CD4-positive, alpha-beta T cell (primary cell): ENCODE measurements at regions not wholly inside any gene's neighbourhood (a gene's known extent, or its start where the extent isn't known, plus 50 kb on each side); places are given as distances from the start of the nearest gene placed in this dataset.

ENCODE experiments used
- ATAC-seq: fragments of 200-7000 bp; cut with Tn5 transposase; one replicate; pipeline ENCODE4 v1.10.0; 2022; ENCODE audit warnings: mild to moderate bottlenecking; ENCODE audit not compliant: poor library complexity
- CTCF ChIA-PET: fragments of 350-600 bp; sonication (Branson Sonifier 250); formaldehyde crosslinking; loops from one replicate; lab custom pipeline; 2021; ENCODE audit warnings: antibody characterized with exemption, inconsistent platforms; lab: Charles Lee
- POLR2A ChIA-PET: fragments of 350-600 bp; sonication (Branson Sonifier 250); formaldehyde crosslinking; loops from one replicate; lab custom pipeline; 2021; ENCODE audit warnings: antibody characterized with exemption, inconsistent platforms; lab: Charles Lee
- DNase-seq, 14 experiments: peaks; one replicate each; pipeline ENCODE4 v3.0.0-alpha.2; 2013 to 2020; ENCODE audit warnings: mixed read lengths in 2 of 14
- H3K27ac ChIP-seq, 2 donors: one replicate each; pipeline versions ENCODE4 v1.5.1 to v1.7.0; 2013; ENCODE audit warnings: low read length in 2 of 2, low read depth in 1 of 2, mild to moderate bottlenecking in 1 of 2
- H3K27me3 ChIP-seq, 2 experiments: 1 replicate in 1 of 2; 2 replicates in 1 of 2; pipeline versions ENCODE4 v1.6.1 to v1.7.0; 2013; ENCODE audit warnings: low read length in 2 of 2, control low read depth in 1 of 2, mild to moderate bottlenecking in 1 of 2, moderate library complexity in 1 of 2; ENCODE audit not compliant: insufficient read depth in 2 of 2, control insufficient read depth in 1 of 2
- H3K36me3 ChIP-seq: one replicate; pipeline ENCODE4 v1.6.1; 2013; ENCODE audit warnings: low read length, control low read depth; ENCODE audit not compliant: insufficient read depth
- H3K4me1 ChIP-seq: one replicate; pipeline ENCODE4 v1.6.1; 2013; ENCODE audit warnings: low read length, control low read depth; ENCODE audit not compliant: insufficient read depth
- H3K4me3 ChIP-seq: one replicate; pipeline ENCODE4 v1.5.1; 2013; ENCODE audit warnings: mild to moderate bottlenecking, low read length, moderate library complexity
- H3K9me3 ChIP-seq, 2 experiments: 1 replicate in 1 of 2; 2 replicates in 1 of 2; pipeline versions ENCODE4 v1.6.1 to v1.7.0; 2013; ENCODE audit warnings: low read length in 2 of 2, mild to moderate bottlenecking in 2 of 2, control low read depth in 1 of 2, moderate library complexity in 1 of 2; ENCODE audit not compliant: control insufficient read depth in 1 of 2, insufficient read depth in 1 of 2
- H3K27ac Mint-ChIP-seq: one replicate; pipeline ENCODE4 v1.8.0; 2020; ENCODE audit warnings: mixed read lengths
- H3K27me3 Mint-ChIP-seq: one replicate; pipeline ENCODE4 v1.8.0; 2021; ENCODE audit warnings: mixed read lengths
- H3K36me3 Mint-ChIP-seq: one replicate; pipeline ENCODE4 v1.8.0; 2021; ENCODE audit warnings: low read depth, mixed read lengths
- H3K4me1 Mint-ChIP-seq: one replicate; pipeline ENCODE4 v1.8.0; 2021; ENCODE audit warnings: low read depth, mixed read lengths
- H3K4me3 Mint-ChIP-seq: one replicate; pipeline ENCODE4 v1.8.0; 2020; ENCODE audit warnings: mild to moderate bottlenecking, mixed read lengths
- H3K9me3 Mint-ChIP-seq: one replicate; pipeline ENCODE4 v1.8.0; 2020; ENCODE audit warnings: mixed read lengths
- intact Hi-C, 2 experiments: fragments of 100-400 bp; cut with DNase I in 1 of 2; cut with micrococcal nuclease in 1 of 2; formaldehyde crosslinking; loops; one replicate each; pipeline versions ENCODE4 v1.15.1 to v1.9.0; 2023 to 2025; cut with DNase I, micrococcal nuclease
- TF ChIP-seq, protein P1 (sequence below): fragments of 200-600 bp; IDR thresholded peaks from one replicate; pipeline ENCODE4 v1.8.0; 2022; ENCODE audit warnings: antibody characterized with exemption, mild to moderate bottlenecking

DNA sequence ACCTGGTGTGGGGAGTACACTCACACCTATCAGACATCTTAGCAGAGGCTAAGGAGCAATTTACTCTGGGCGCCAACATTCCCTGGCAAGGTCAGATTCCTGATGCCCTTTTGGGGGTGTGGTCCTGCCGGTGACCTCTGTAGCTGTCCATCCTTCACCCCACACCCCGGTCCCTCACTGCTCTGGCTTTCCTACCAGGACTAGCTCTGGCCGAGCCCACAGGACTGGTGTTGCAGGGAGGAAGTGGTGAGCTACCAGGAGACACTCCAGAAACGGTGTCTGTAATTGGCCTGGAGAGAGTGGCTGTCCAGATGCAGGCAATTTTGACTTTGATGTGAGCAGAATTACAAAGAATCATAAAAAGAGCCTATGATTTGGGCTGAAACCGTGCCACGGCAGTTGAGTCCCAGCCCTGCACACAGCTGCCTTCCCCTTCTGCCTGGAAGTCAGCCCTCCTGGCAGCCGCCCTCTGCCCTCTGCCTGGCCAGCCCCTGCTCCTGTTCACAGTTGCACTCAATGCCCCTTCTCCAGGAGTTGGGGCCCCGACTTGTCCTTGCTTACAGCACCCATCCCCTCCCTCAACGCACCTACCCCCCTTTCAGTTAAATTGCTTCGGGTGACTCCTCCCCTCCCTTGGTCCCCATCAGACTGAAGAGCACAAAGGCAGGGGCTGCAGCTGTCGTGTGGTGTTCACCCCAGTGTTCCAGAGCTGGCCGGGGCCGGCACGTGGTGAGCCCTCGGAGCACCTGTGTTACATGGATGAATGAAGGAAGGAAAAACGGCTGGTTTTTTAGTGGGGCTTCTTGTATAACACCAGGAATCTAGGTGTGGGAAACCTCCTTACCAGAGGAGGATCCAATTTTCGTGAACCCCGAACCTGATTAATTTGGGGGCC is 80.2 kb upstream of the TPM1 start:
- Histone ChIP-seq H3K27me3 (peaks cover 0 to 2% of the 10 kb centered on the region in 2 experiments), H3K27ac (no peak overlapping the region), H3K9me3 (no peaks in the 10 kb centered on the region), H3K36me3 (no peaks in the 10 kb centered on the region), H3K4me3 (no peak overlapping the region), H3K4me1 (no peaks in the 10 kb centered on the region)
- H3K4me1 Mint-ChIP-seq: no peaks in the 10 kb centered on the region
- H3K36me3 Mint-ChIP-seq: no peaks in the 10 kb centered on the region
- H3K27ac Mint-ChIP-seq: no peak overlapping the region
- POLR2A ChIA-PET: no interaction called here
- H3K4me3 Mint-ChIP-seq: no peak overlapping the region
- intact Hi-C loops: no loop called here
- no peak for ATAC-seq
- H3K9me3 Mint-ChIP-seq: no peaks in the 10 kb centered on the region
- H3K27me3 Mint-ChIP-seq: no peaks in the 10 kb centered on the region
- TF ChIP-seq, protein P1, sequence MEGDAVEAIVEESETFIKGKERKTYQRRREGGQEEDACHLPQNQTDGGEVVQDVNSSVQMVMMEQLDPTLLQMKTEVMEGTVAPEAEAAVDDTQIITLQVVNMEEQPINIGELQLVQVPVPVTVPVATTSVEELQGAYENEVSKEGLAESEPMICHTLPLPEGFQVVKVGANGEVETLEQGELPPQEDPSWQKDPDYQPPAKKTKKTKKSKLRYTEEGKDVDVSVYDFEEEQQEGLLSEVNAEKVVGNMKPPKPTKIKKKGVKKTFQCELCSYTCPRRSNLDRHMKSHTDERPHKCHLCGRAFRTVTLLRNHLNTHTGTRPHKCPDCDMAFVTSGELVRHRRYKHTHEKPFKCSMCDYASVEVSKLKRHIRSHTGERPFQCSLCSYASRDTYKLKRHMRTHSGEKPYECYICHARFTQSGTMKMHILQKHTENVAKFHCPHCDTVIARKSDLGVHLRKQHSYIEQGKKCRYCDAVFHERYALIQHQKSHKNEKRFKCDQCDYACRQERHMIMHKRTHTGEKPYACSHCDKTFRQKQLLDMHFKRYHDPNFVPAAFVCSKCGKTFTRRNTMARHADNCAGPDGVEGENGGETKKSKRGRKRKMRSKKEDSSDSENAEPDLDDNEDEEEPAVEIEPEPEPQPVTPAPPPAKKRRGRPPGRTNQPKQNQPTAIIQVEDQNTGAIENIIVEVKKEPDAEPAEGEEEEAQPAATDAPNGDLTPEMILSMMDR: no peak
- CTCF ChIA-PET: interaction anchor here (0.6 kb wide), 1 partner anchor 48 kb away, joined by 4 read pairs; no protein-coding TSS in a partner anchor
- no peak for DNase-seq

DNA sequence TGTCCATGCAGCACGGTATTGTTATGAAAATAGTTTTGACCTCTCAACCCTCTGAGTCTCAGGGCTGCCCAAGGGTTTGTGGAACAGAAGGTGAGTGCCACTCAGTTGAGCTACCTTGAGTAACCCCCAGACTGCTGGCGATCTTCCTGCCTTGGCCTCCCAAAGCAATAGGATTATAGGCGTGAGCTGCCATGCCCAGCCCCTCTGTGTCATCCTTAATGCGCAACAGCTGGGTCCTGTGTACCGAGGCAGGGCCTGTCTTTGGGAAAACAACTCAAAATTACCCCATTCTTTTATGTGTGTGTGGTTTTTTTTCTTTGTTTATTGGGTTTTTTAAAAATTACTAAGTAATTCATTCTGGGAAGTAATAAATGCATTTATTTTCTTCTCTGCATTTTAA is 78.3 kb upstream of the TPM1 start:
- TF ChIP-seq, protein P1: no peak
- Histone ChIP-seq H3K4me1 (no peaks in the 10 kb centered on the region), H3K36me3 (no peaks in the 10 kb centered on the region), H3K27me3 (peaks cover 0 to 2% of the 10 kb centered on the region in 2 experiments), H3K4me3 (no peak overlapping the region), H3K27ac (no peak overlapping the region), H3K9me3 (no peaks in the 10 kb centered on the region)
- Mint-ChIP-seq H3K27me3 (no peaks in the 10 kb centered on the region), H3K27ac (no peak overlapping the region), H3K9me3 (no peaks in the 10 kb centered on the region), H3K36me3 (no peaks in the 10 kb centered on the region), H3K4me3 (no peak overlapping the region), H3K4me1 (no peaks in the 10 kb centered on the region)
- POLR2A ChIA-PET: no interaction called here
- intact Hi-C loops: no loop called here
- ATAC-seq: no peak
- DNase-seq: no peak
- CTCF ChIA-PET: no interaction called here

DNA sequence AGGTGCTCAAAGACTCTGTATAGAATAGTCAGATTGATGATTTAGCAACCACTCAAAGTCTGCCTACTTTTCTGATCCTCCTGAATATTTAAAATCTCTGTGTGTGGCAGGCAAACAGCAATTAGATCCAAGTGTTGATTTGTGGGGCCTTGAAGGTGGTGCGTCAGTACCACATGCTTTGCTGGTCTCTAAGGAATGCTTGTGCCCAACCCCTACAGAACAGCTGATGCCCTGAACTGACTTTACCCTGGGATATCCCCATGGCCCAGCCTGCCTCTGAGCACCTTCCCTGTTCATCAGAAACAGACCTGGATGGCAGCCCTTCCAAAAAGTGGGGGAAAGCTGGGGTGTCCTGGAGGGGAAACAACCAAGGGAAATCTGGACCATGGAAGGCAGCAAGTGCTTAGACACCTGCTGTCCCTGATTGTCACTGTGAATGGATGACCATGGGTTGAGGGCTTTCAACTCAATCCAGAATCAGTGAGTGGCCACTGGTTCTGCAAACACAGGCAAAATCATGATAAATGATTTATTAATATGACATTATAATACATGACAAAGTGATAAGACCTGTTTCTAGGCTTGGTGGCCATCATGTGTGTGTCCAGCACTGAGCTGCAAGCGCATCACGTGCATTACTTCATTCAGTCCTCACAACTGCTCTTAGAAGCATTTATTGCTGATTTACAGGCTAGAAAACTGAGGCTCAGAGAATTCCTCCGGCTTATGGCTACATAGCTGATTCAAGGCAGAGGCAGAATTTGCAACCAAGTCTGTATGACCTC is 76.1 kb upstream of the TPM1 start:
- no peak for ATAC-seq
- Mint-ChIP-seq H3K9me3 (no peaks in the 10 kb centered on the region), H3K27ac (no peak overlapping the region), H3K36me3 (no peaks in the 10 kb centered on the region), H3K27me3 (peaks cover 5% of the 10 kb centered on the region), H3K4me1 (no peaks in the 10 kb centered on the region), H3K4me3 (no peak overlapping the region)
- POLR2A ChIA-PET: no interaction called here
- no peaks in the 10 kb centered on the region for H3K4me1 ChIP-seq
- TF ChIP-seq, protein P1: no peak
- no peak for DNase-seq
- H3K36me3 ChIP-seq: no peaks in the 10 kb centered on the region
- intact Hi-C loops: no loop called here
- no peak overlapping the region for H3K4me3 ChIP-seq
- H3K27me3 ChIP-seq: peaks cover 2 to 3% of the 10 kb centered on the region in 2 experiments
- CTCF ChIA-PET: no interaction called here
- H3K9me3 ChIP-seq: no peaks in the 10 kb centered on the region
- no peak overlapping the region for H3K27ac ChIP-seq
